ENCODE measurements at regions not wholly inside any gene's neighbourhood (a gene's known extent, or its start where the extent isn't known, plus 50 kb on each side); places are given as distances from the start of the nearest gene placed in this dataset.
A peak's percentile ranks its signal among the peaks of the same experiment; 100 is the strongest.

DNA sequence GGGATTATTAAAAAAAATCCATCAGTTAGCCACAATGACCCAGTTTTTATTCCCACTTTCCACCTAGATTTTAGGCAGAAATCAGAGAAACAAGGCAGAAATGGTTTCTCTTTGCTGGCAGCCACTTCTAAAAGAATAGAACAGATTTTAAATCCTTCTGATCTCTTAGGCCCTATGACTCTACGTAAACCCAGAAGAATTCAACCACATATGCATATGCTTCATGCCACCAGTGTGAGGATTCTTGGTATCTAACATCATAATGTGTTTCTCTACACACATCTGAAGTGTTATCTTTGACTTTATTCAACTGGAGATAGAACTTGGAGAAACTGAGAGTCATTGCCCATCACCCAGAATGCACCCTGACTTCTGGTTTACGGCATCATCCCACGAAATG is 128.7 kb upstream of the TANK start:
- no peak for DNase-seq (ENCODE audit: low read depth)
- TF ChIP-seq, protein P1, sequence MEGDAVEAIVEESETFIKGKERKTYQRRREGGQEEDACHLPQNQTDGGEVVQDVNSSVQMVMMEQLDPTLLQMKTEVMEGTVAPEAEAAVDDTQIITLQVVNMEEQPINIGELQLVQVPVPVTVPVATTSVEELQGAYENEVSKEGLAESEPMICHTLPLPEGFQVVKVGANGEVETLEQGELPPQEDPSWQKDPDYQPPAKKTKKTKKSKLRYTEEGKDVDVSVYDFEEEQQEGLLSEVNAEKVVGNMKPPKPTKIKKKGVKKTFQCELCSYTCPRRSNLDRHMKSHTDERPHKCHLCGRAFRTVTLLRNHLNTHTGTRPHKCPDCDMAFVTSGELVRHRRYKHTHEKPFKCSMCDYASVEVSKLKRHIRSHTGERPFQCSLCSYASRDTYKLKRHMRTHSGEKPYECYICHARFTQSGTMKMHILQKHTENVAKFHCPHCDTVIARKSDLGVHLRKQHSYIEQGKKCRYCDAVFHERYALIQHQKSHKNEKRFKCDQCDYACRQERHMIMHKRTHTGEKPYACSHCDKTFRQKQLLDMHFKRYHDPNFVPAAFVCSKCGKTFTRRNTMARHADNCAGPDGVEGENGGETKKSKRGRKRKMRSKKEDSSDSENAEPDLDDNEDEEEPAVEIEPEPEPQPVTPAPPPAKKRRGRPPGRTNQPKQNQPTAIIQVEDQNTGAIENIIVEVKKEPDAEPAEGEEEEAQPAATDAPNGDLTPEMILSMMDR (IDR thresholded peaks at IDR 0.05; ENCODE audit: low read length, missing control alignments): no peak
- no peak overlapping the region for H3K4me3 ChIP-seq (replicated peaks; ENCODE audit: low read depth, low read length)

DNA sequence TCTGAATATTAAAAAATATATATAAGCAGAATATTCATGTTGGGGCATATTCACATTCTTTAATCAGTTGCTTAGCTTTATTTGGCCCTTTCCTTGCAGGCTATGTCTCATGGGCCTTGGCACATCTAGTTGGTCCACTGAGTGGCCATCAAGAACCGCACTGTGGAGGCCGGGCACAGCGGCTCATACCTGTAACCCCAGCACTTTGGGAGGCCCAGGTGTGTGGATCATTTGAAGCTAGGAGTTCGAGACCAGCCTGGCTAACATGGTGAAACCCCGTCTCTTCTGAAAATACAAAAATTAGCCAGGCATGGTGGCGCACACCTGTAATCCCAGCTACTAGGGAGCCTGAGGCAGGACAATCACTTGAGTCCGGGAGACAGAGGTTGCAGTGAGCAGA is 127.6 kb upstream of the TANK start:
- DNase-seq (ENCODE audit: low read depth): no peak
- H3K4me3 ChIP-seq (replicated peaks; ENCODE audit: low read depth, low read length): no peak overlapping the region
- TF ChIP-seq, protein P1 (IDR thresholded peaks at IDR 0.05; ENCODE audit: low read length, missing control alignments): no peak

- TF ChIP-seq, protein P1 (IDR thresholded peaks at IDR 0.05; ENCODE audit: low read length, missing control alignments): no peak
- no peak overlapping the region for H3K4me3 ChIP-seq (replicated peaks; ENCODE audit: low read depth, low read length)
- DNase-seq (ENCODE audit: low read depth): no peak
Observed at GRCh38 chr2:161033059-161033660, 127.1 kb upstream of the TANK start.

GRCh38 chr2:161036926-161037325 is 123.3 kb upstream of the TANK start:
- TF ChIP-seq, protein P1 (IDR thresholded peaks at IDR 0.05; ENCODE audit: low read length, missing control alignments): no peak
- no peak overlapping the region for H3K4me3 ChIP-seq (replicated peaks; ENCODE audit: low read depth, low read length)
- no peak for DNase-seq (ENCODE audit: low read depth)

- H3K4me3 ChIP-seq (replicated peaks; ENCODE audit: low read depth, low read length): no peak overlapping the region
- no peak for DNase-seq (ENCODE audit: low read depth)
- TF ChIP-seq, protein P1 (IDR thresholded peaks at IDR 0.05; ENCODE audit: low read length, missing control alignments): no peak
Observed at GRCh38 chr2:161039071-161039470, 121.2 kb upstream of the TANK start.

GRCh38 chr2:161041356-161041755 is 118.9 kb upstream of the TANK start:
- TF ChIP-seq, protein P1 (IDR thresholded peaks at IDR 0.05; ENCODE audit: low read length, missing control alignments): no peak
- DNase-seq (ENCODE audit: low read depth): peak; percentile 50
- H3K4me3 ChIP-seq (replicated peaks; ENCODE audit: low read depth, low read length): no peak overlapping the region

DNA sequence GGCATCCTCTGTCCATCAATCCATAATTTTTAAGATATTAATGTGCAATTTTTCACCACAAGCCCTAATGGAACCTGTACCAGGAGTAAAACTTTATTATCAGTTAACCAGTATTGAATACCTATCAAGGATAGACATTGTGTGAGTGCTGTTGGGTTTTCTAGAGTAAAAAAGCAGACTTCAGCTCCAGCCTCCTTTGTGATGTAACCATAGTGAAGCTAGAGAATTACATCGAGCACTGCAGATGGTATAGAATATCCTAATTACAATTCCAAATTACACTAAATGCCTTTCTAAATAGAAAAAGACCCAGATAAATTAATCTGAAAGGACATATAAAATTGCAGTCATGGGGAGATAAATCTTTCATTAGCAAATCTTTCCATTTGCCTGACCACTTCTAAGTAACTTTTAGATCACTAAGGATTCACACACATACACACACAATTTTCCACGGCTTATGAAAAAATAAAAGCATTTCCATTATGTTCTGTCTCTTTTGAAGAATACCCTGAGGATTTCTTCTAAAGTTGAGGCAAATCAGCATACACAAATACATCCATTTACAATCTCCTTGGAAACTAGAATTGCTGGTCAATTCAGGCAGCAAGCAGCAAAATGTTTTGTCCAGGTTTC is 117.1 kb upstream of the TANK start:
- TF ChIP-seq, protein P1 (IDR thresholded peaks at IDR 0.05; ENCODE audit: low read length, missing control alignments): no peak
- H3K4me3 ChIP-seq (replicated peaks; ENCODE audit: low read depth, low read length): no peak overlapping the region
- DNase-seq (ENCODE audit: low read depth): no peak

Measured in fibroblast of pulmonary artery (primary cell).